CD4-positive, alpha-beta T cell (primary cell): ENCODE measurements at regions not wholly inside any gene's neighbourhood (a gene's known extent, or its start where the extent isn't known, plus 50 kb on each side); places are given as distances from the start of the nearest gene placed in this dataset.

Experiments
- ATAC-seq: fragments of 200-7000 bp; cut with Tn5 transposase; one replicate; pipeline ENCODE4 v1.10.0; 2022; ENCODE audit warnings: mild to moderate bottlenecking; ENCODE audit not compliant: poor library complexity
- CTCF ChIA-PET: fragments of 350-600 bp; sonication (Branson Sonifier 250); formaldehyde crosslinking; loops from one replicate; lab custom pipeline; 2021; ENCODE audit warnings: antibody characterized with exemption, inconsistent platforms; lab: Charles Lee
- POLR2A ChIA-PET: fragments of 350-600 bp; sonication (Branson Sonifier 250); formaldehyde crosslinking; loops from one replicate; lab custom pipeline; 2021; ENCODE audit warnings: antibody characterized with exemption, inconsistent platforms; lab: Charles Lee
- DNase-seq, 14 experiments: peaks; one replicate each; pipeline ENCODE4 v3.0.0-alpha.2; 2013 to 2020; ENCODE audit warnings: mixed read lengths in 2 of 14
- H3K27ac ChIP-seq, 2 donors: one replicate each; pipeline versions ENCODE4 v1.5.1 to v1.7.0; 2013; ENCODE audit warnings: low read length in 2 of 2, low read depth in 1 of 2, mild to moderate bottlenecking in 1 of 2
- H3K27me3 ChIP-seq, 2 experiments: 1 replicate in 1 of 2; 2 replicates in 1 of 2; pipeline versions ENCODE4 v1.6.1 to v1.7.0; 2013; ENCODE audit warnings: low read length in 2 of 2, control low read depth in 1 of 2, mild to moderate bottlenecking in 1 of 2, moderate library complexity in 1 of 2; ENCODE audit not compliant: insufficient read depth in 2 of 2, control insufficient read depth in 1 of 2
- H3K36me3 ChIP-seq: one replicate; pipeline ENCODE4 v1.6.1; 2013; ENCODE audit warnings: low read length, control low read depth; ENCODE audit not compliant: insufficient read depth
- H3K4me1 ChIP-seq: one replicate; pipeline ENCODE4 v1.6.1; 2013; ENCODE audit warnings: low read length, control low read depth; ENCODE audit not compliant: insufficient read depth
- H3K4me3 ChIP-seq: one replicate; pipeline ENCODE4 v1.5.1; 2013; ENCODE audit warnings: mild to moderate bottlenecking, low read length, moderate library complexity
- H3K9me3 ChIP-seq, 2 experiments: 1 replicate in 1 of 2; 2 replicates in 1 of 2; pipeline versions ENCODE4 v1.6.1 to v1.7.0; 2013; ENCODE audit warnings: low read length in 2 of 2, mild to moderate bottlenecking in 2 of 2, control low read depth in 1 of 2, moderate library complexity in 1 of 2; ENCODE audit not compliant: control insufficient read depth in 1 of 2, insufficient read depth in 1 of 2
- H3K27ac Mint-ChIP-seq: one replicate; pipeline ENCODE4 v1.8.0; 2020; ENCODE audit warnings: mixed read lengths
- H3K27me3 Mint-ChIP-seq: one replicate; pipeline ENCODE4 v1.8.0; 2021; ENCODE audit warnings: mixed read lengths
- H3K36me3 Mint-ChIP-seq: one replicate; pipeline ENCODE4 v1.8.0; 2021; ENCODE audit warnings: low read depth, mixed read lengths
- H3K4me1 Mint-ChIP-seq: one replicate; pipeline ENCODE4 v1.8.0; 2021; ENCODE audit warnings: low read depth, mixed read lengths
- H3K4me3 Mint-ChIP-seq: one replicate; pipeline ENCODE4 v1.8.0; 2020; ENCODE audit warnings: mild to moderate bottlenecking, mixed read lengths
- H3K9me3 Mint-ChIP-seq: one replicate; pipeline ENCODE4 v1.8.0; 2020; ENCODE audit warnings: mixed read lengths
- intact Hi-C, 2 experiments: fragments of 100-400 bp; cut with DNase I in 1 of 2; cut with micrococcal nuclease in 1 of 2; formaldehyde crosslinking; loops; one replicate each; pipeline versions ENCODE4 v1.15.1 to v1.9.0; 2023 to 2025; cut with DNase I, micrococcal nuclease
- TF ChIP-seq, protein P1 (sequence below): fragments of 200-600 bp; IDR thresholded peaks from one replicate; pipeline ENCODE4 v1.8.0; 2022; ENCODE audit warnings: antibody characterized with exemption, mild to moderate bottlenecking

DNA sequence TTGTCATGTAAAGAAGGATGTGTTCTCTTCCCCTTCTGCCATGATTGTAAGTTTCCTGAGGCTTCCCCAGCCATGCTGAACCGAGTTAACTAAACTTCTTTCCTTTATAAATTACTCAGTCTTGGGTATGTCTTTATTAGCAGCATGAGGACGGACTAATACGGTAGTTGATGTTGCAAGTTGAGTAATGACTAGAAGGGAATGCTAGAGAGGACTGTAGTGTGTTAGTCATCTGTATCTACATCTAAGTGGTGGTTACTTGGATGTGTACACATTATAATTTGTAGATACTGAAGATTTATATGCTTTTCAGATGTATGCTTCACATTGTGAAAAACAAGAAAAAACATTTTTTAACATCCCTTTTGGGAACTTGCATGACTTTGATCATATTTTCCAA lies 244.6 kb downstream of the POLR1F start:
- ATAC-seq: no peak
- ChIA-PET POLR2A (no interaction called here), CTCF (no interaction called here)
- Histone ChIP-seq H3K9me3 (peaks cover 0 to 4% of the 10 kb centered on the region in 2 experiments), H3K36me3 (no peaks in the 10 kb centered on the region), H3K4me3 (no peak overlapping the region), H3K4me1 (no peaks in the 10 kb centered on the region), H3K27ac (no peak overlapping the region), H3K27me3 (no peaks in the 10 kb centered on the region)
- Mint-ChIP-seq H3K4me1 (no peaks in the 10 kb centered on the region), H3K9me3 (peaks cover 5% of the 10 kb centered on the region), H3K27ac (no peak overlapping the region), H3K36me3 (no peaks in the 10 kb centered on the region), H3K27me3 (no peaks in the 10 kb centered on the region), H3K4me3 (no peak overlapping the region)
- DNase-seq: no peak
- TF ChIP-seq, protein P1, sequence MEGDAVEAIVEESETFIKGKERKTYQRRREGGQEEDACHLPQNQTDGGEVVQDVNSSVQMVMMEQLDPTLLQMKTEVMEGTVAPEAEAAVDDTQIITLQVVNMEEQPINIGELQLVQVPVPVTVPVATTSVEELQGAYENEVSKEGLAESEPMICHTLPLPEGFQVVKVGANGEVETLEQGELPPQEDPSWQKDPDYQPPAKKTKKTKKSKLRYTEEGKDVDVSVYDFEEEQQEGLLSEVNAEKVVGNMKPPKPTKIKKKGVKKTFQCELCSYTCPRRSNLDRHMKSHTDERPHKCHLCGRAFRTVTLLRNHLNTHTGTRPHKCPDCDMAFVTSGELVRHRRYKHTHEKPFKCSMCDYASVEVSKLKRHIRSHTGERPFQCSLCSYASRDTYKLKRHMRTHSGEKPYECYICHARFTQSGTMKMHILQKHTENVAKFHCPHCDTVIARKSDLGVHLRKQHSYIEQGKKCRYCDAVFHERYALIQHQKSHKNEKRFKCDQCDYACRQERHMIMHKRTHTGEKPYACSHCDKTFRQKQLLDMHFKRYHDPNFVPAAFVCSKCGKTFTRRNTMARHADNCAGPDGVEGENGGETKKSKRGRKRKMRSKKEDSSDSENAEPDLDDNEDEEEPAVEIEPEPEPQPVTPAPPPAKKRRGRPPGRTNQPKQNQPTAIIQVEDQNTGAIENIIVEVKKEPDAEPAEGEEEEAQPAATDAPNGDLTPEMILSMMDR: no peak
- intact Hi-C loops: no loop called here

DNA sequence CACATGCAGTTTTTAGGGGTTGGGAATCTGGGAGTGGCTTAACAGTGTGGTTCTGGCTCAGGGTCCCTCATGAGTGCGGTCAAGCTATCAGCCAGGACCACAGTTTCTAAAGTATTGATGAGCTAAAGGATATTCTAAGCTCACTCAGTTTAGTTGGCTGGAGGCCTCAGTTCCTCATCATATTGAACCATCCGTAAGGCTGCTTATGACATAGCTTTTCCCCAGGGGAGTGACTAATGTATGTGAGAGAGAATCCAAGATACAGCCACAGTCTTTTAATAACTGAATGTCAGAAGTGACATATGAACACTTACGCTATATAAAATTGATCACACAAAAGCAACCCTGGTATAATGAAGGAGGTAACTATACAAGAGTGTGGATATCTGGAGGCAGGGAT lies 245.3 kb downstream of the POLR1F start:
- Mint-ChIP-seq H3K27me3 (no peaks in the 10 kb centered on the region), H3K9me3 (peaks cover 5% of the 10 kb centered on the region), H3K4me3 (no peak overlapping the region), H3K4me1 (no peaks in the 10 kb centered on the region), H3K36me3 (no peaks in the 10 kb centered on the region), H3K27ac (no peak overlapping the region)
- H3K27ac ChIP-seq: no peak overlapping the region
- no peaks in the 10 kb centered on the region for H3K36me3 ChIP-seq
- TF ChIP-seq, protein P1: no peak
- POLR2A ChIA-PET: no interaction called here
- no peak for DNase-seq
- intact Hi-C loops: no loop called here
- no peak overlapping the region for H3K4me3 ChIP-seq
- peaks cover 0 to 4% of the 10 kb centered on the region in 2 experiments for H3K9me3 ChIP-seq
- no peak for ATAC-seq
- CTCF ChIA-PET: no interaction called here
- H3K27me3 ChIP-seq: no peaks in the 10 kb centered on the region
- no peaks in the 10 kb centered on the region for H3K4me1 ChIP-seq

DNA sequence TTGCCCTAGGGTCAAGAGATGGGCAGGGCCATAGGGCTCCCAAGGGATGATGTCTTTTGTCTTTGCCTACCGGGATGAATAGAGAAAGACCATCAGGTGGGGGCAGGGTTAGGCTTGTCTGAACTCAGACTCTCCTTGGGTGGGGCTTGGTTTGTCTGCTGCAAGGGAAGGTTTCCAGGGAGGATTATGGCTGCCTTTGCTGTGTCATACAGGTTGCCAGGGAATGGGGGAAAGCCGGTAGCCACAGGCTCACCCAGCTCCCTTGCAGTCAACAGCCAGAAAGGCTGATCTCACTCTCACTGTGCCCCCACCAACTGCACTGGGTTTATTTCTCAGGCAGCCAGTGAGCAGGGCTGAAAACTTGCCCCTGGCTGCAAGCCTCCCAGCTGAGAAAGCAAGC lies 253.2 kb downstream of the POLR1F start:
- no peak overlapping the region for H3K27ac ChIP-seq
- Mint-ChIP-seq H3K27me3 (no peaks in the 10 kb centered on the region), H3K27ac (no peak overlapping the region), H3K4me1 (no peaks in the 10 kb centered on the region), H3K9me3 (peaks cover 2% of the 10 kb centered on the region), H3K4me3 (no peak overlapping the region), H3K36me3 (no peaks in the 10 kb centered on the region)
- DNase-seq: no peak
- H3K9me3 ChIP-seq: peaks cover 8 to 16% of the 10 kb centered on the region in 2 experiments
- ATAC-seq: no peak
- POLR2A ChIA-PET: no interaction called here
- CTCF ChIA-PET: no interaction called here
- intact Hi-C loops: no loop called here
- H3K27me3 ChIP-seq: no peaks in the 10 kb centered on the region
- H3K36me3 ChIP-seq: no peaks in the 10 kb centered on the region
- H3K4me1 ChIP-seq: no peaks in the 10 kb centered on the region
- no peak overlapping the region for H3K4me3 ChIP-seq
- TF ChIP-seq, protein P1: no peak
